Type B pancreatic cell (in vitro differentiated cells): ENCODE measurements at regions not wholly inside any gene's neighbourhood (a gene's known extent, or its start where the extent isn't known, plus 50 kb on each side); places are given as distances from the start of the nearest gene placed in this dataset.

Experiments used
- DNase-seq: peaks from one replicate; pipeline ENCODE4 v3.0.0; 2021; ENCODE audit warnings: mixed read lengths; ENCODE audit not compliant: unreplicated experiment; ENCODE audit errors: extremely low spot score
- H3K27ac Mint-ChIP-seq: 2 replicates; pipeline ENCODE4 v1.8.0; 2021; ENCODE audit warnings: mild to moderate bottlenecking, mixed read lengths
- H3K27me3 Mint-ChIP-seq: 2 replicates; pipeline ENCODE4 v1.8.0; 2021; ENCODE audit warnings: mixed read lengths
- H3K36me3 Mint-ChIP-seq: 2 replicates; pipeline ENCODE4 v1.8.0; 2021; ENCODE audit warnings: mixed read lengths
- H3K4me1 Mint-ChIP-seq: one replicate; pipeline ENCODE4 v1.8.0; 2021; ENCODE audit warnings: mixed read lengths; ENCODE audit not compliant: unreplicated experiment
- H3K4me3 Mint-ChIP-seq: 2 replicates; pipeline ENCODE4 v1.8.0; 2021; ENCODE audit warnings: mild to moderate bottlenecking, mixed read lengths
- H3K9me3 Mint-ChIP-seq: 2 replicates; pipeline ENCODE4 v1.8.0; 2021; ENCODE audit warnings: mixed read lengths
- TF ChIP-seq, protein P1 (sequence below): fragments of 200-600 bp; sonication (generic); conservative IDR thresholded peaks from 2 replicates; pipeline ENCODE4 v1.5.0; 2021; ENCODE audit warnings: antibody characterized with exemption, mild to moderate bottlenecking

DNA sequence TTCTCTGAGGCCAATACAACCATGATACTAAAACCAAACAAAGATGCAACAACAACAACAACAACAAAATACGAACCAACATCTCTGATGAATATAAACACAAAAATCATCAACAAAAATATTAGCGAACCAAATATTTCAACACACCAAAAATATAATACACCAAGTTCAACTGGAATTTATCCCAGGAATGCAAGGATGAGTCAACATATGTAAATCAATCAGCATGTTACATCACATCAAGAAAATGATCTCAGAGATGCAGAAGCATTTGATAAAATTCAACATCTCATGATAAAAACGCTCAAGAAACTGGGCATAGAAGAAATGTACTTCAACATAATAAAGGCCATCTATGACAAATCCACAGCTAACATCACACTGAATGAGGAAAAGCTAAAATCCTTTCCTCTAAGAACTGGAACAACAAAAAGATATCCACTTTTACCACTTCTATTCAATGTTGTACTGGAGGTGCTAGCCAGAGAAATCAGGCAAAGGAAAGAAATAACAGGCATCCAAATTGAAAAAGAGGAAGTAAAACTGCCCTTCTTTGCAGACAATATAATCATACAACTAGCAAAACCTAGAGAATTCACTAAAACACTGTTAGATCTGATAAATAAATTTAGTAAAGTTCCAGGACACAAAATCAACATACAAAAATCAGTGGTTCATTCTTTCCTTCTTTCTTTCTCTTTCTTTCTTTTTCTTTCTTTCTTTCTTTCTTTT lies 2448.7 kb upstream of the PCDH20 start:
- DNase-seq: no peak
- Mint-ChIP-seq H3K9me3 (no peaks in the 10 kb centered on the region), H3K4me1 (no peaks in the 10 kb centered on the region), H3K4me3 (no peak overlapping the region), H3K36me3 (no peaks in the 10 kb centered on the region), H3K27ac (no peak overlapping the region), H3K27me3 (no peaks in the 10 kb centered on the region)
- TF ChIP-seq, protein P1, sequence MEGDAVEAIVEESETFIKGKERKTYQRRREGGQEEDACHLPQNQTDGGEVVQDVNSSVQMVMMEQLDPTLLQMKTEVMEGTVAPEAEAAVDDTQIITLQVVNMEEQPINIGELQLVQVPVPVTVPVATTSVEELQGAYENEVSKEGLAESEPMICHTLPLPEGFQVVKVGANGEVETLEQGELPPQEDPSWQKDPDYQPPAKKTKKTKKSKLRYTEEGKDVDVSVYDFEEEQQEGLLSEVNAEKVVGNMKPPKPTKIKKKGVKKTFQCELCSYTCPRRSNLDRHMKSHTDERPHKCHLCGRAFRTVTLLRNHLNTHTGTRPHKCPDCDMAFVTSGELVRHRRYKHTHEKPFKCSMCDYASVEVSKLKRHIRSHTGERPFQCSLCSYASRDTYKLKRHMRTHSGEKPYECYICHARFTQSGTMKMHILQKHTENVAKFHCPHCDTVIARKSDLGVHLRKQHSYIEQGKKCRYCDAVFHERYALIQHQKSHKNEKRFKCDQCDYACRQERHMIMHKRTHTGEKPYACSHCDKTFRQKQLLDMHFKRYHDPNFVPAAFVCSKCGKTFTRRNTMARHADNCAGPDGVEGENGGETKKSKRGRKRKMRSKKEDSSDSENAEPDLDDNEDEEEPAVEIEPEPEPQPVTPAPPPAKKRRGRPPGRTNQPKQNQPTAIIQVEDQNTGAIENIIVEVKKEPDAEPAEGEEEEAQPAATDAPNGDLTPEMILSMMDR: no peak

DNA sequence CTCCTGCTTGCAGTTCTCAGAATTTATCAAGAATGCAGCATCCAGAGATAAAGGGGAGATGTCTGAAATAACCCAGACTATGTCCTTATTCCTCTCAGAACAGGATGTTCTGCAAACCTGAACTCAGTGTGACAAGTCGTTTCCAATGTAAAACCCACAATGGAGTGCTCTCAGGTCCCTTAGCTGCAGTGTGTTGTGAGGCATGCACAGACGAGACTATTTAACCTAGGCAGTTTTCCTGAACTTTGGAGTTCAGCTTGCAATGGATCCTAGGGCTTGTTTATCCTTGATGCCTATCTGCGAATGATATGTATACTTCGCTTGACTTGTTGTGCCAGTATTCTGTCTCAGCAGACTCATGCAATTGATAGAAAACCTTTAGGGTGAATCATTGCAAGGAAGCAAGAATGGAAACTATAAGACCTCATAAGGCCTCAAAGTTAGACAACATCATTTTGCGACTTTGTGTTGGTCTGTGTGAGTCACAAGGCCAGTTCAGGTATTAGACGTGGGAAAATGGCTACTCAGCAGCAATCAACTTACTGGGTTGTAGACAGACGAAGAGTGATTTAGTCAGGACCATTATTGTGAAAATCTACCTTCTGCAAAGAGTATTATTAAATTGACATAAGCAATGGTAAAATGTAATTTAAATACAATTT lies 2439.9 kb upstream of the PCDH20 start:
- no peaks in the 10 kb centered on the region for H3K4me1 Mint-ChIP-seq
- no peak overlapping the region for H3K27ac Mint-ChIP-seq
- no peaks in the 10 kb centered on the region for H3K27me3 Mint-ChIP-seq

DNA sequence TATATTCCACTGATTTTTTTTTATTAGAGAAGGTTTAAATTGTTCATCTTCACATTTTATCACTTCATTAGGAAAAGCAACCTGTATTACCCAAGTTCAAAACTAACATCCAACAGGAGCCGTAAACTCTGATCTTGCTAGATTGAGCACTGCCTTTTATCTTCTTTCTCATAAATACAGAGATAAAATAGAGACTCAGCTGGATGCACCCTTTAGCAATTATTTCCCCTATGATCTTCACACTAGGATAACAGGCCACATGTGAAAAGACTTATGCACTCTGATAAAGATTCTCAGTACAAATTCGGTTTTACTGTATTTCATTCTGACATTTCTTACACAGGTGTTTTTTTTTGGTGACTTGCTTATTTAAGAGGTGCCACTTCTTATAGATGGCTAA lies 2438.2 kb upstream of the PCDH20 start:
- DNase-seq: no peak
- Mint-ChIP-seq H3K27ac (no peak overlapping the region), H3K4me3 (no peak overlapping the region), H3K4me1 (no peaks in the 10 kb centered on the region), H3K36me3 (no peaks in the 10 kb centered on the region), H3K27me3 (no peaks in the 10 kb centered on the region), H3K9me3 (no peaks in the 10 kb centered on the region)
- TF ChIP-seq, protein P1: no peak

More for the DNA sequence above, 2439.9 kb upstream of the PCDH20 start:
- no peak for DNase-seq
- no peak overlapping the region for H3K4me3 Mint-ChIP-seq
- no peaks in the 10 kb centered on the region for H3K36me3 Mint-ChIP-seq
- H3K9me3 Mint-ChIP-seq: no peaks in the 10 kb centered on the region
- TF ChIP-seq, protein P1: no peak

DNA sequence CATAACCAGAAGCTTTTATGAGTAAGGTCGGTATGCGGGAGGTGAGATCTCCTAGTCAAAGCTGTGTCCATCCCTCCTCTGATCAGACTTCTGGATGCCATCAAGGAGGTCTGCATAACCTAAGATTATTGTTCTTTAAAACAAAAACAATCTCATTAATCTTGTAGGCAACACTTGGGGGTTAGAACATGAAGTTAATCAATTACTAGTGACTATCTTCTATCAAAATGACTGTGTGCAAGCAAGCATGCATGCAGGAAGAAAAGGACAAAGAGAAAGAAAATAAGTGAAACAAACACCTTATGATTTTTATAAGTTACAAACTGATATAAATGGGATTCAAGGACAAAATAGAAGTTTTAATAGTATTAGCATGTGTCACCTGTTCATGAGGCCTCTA lies 2435.9 kb upstream of the PCDH20 start:
- no peaks in the 10 kb centered on the region for H3K27me3 Mint-ChIP-seq

DNA sequence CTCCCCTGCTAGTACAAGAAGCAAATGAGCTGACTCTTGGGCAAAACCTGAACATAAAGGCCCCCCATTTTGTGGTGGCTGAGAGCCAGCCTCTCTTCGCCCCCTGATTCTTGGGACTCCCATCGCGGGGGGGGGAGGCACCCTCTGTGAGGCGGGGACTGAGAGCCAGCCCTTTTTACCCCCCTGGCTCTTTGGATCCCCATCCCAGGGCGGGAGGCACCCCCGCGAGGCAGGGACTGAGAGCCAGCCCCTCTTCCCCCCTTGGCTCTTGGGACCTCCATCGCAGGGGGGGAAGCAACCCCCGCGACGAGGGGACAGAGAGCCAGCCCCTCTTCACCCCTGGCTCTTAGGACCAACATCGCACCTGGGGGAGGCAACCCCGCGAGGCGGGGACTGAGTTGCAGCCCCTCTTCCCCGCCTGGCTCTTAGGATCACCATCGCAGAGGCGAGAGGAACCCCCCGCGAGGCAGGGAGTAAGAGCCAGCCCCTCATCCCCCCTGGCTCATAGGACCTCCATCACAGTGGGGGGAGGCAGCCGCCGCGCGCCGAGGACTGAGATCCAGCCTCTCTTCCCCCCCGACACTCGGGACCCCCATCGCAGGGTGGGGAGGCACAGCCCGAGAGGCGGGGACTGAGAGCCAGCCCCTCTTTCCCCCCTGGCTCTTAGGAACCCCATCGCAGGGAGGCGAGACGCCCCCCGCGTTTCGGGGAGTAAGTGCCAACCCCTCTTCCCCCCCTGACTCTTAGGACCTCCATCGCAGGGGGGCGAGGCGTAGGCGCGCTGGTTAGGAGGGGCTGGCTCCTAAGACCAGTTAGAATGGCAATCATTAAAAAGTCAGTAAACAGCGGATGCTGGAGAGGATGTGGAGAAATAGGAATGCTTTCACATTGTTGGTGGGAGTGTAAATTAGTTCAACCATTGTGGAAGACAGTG lies 2428.4 kb upstream of the PCDH20 start:
- no peaks in the 10 kb centered on the region for H3K4me1 Mint-ChIP-seq
- TF ChIP-seq, protein P1: no peak
- no peaks in the 10 kb centered on the region for H3K36me3 Mint-ChIP-seq

More for the DNA sequence above, 2435.9 kb upstream of the PCDH20 start:
- no peaks in the 10 kb centered on the region for H3K36me3 Mint-ChIP-seq
- TF ChIP-seq, protein P1: no peak
- H3K9me3 Mint-ChIP-seq: peaks cover 3% of the 10 kb centered on the region
- H3K4me1 Mint-ChIP-seq: no peaks in the 10 kb centered on the region
- H3K27ac Mint-ChIP-seq: no peak overlapping the region
- no peak for DNase-seq
- no peak overlapping the region for H3K4me3 Mint-ChIP-seq

More for the DNA sequence above, 2428.4 kb upstream of the PCDH20 start:
- Mint-ChIP-seq H3K27me3 (no peaks in the 10 kb centered on the region), H3K4me3 (no peak overlapping the region), H3K9me3 (peaks cover 6% of the 10 kb centered on the region), H3K27ac (no peak overlapping the region)
- no peak for DNase-seq
